RWPE2 (cell line): ENCODE measurements at regions not wholly inside any gene's neighbourhood (a gene's known extent, or its start where the extent isn't known, plus 50 kb on each side); places are given as distances from the start of the nearest gene placed in this dataset.

ENCODE experiments used
- ATAC-seq: fragments of 200-7000 bp; cut with Tn5 transposase; 3 replicates; pipeline ENCODE4 v1.9.1; 2021; ENCODE audit warnings: low read depth
- DNase-seq: peaks from one replicate; pipeline ENCODE4 v3.0.0-alpha.2; 2020; ENCODE audit warnings: low spot score
- H3K27ac ChIP-seq: fragments of 450-650 bp; 2 replicates; pipeline ENCODE4 v1.5.1; 2017; ENCODE audit warnings: mild to moderate bottlenecking; ENCODE audit not compliant: poor library complexity, severe bottlenecking
- H3K27me3 ChIP-seq: fragments of 250-450 bp; sonication (Bioruptor Pico); 2 replicates; pipeline ENCODE4 v1.5.1; 2021; ENCODE audit warnings: mild to moderate bottlenecking, moderate library complexity; ENCODE audit not compliant: insufficient read depth, poor library complexity, severe bottlenecking
- H3K36me3 ChIP-seq: fragments of 250-450 bp; sonication (Bioruptor Pico); 2 replicates; pipeline ENCODE4 v1.5.1; 2020; ENCODE audit warnings: low read depth, mild to moderate bottlenecking, moderate library complexity
- H3K4me1 ChIP-seq: fragments of 250-450 bp; sonication (Bioruptor Pico); 2 replicates; pipeline ENCODE4 v1.5.1; 2021; ENCODE audit warnings: mild to moderate bottlenecking, moderate library complexity; ENCODE audit not compliant: insufficient read depth, poor library complexity, severe bottlenecking
- H3K4me3 ChIP-seq: fragments of 250-450 bp; sonication (Bioruptor Pico); 2 replicates; pipeline ENCODE4 v1.5.1; 2021; ENCODE audit warnings: mild to moderate bottlenecking, moderate library complexity; ENCODE audit not compliant: severe bottlenecking
- H3K9me3 ChIP-seq: fragments of 250-450 bp; sonication (Bioruptor Pico); 2 replicates; pipeline ENCODE4 v1.5.1; 2021; ENCODE audit warnings: mild to moderate bottlenecking, moderate library complexity; ENCODE audit not compliant: severe bottlenecking
- CTCF ChIP-seq: fragments of 450-650 bp; IDR thresholded peaks from one replicate; pipeline ENCODE4 v1.5.1; 2017; ENCODE audit warnings: mild to moderate bottlenecking, moderate library complexity; ENCODE audit not compliant: poor library complexity, severe bottlenecking

GRCh38 chr2:234840336-234840735 lies 111.5 kb upstream of the SH3BP4 start:
- no peak for DNase-seq
- no peaks in the 10 kb centered on the region for H3K27me3 ChIP-seq

GRCh38 chr2:234839285-234839684 lies 112.5 kb upstream of the SH3BP4 start:
- ATAC-seq (no peak), DNase-seq (no peak)
- Histone ChIP-seq H3K4me3 (no peak overlapping the region), H3K27ac (no peak overlapping the region), H3K4me1 (peaks cover 10% of the 10 kb centered on the region), H3K9me3 (no peaks in the 10 kb centered on the region), H3K27me3 (no peaks in the 10 kb centered on the region), H3K36me3 (no peaks in the 10 kb centered on the region)
- TF ChIP-seq CTCF: no peak

More at GRCh38 chr2:234840336-234840735, 111.5 kb upstream of the SH3BP4 start:
- Histone ChIP-seq H3K4me3 (no peak overlapping the region), H3K9me3 (no peaks in the 10 kb centered on the region), H3K36me3 (no peaks in the 10 kb centered on the region), H3K27ac (no peak overlapping the region), H3K4me1 (peaks cover 10% of the 10 kb centered on the region)
- peak; percentile 98 for ATAC-seq
- TF ChIP-seq CTCF: no peak

- H3K4me1 ChIP-seq: peaks cover 10% of the 10 kb centered on the region
- no peaks in the 10 kb centered on the region for H3K9me3 ChIP-seq
- ATAC-seq: no peak
- DNase-seq: no peak
- no peaks in the 10 kb centered on the region for H3K27me3 ChIP-seq
- H3K36me3 ChIP-seq: no peaks in the 10 kb centered on the region
- no peak overlapping the region for H3K4me3 ChIP-seq
- no peak for TF ChIP-seq CTCF
- no peak overlapping the region for H3K27ac ChIP-seq
Observed at GRCh38 chr2:234836271-234836670, 115.5 kb upstream of the SH3BP4 start.

- ATAC-seq (no peak), DNase-seq (no peak)
- Histone ChIP-seq H3K27me3 (no peaks in the 10 kb centered on the region), H3K9me3 (no peaks in the 10 kb centered on the region), H3K4me1 (peaks cover 9% of the 10 kb centered on the region), H3K27ac (no peak overlapping the region), H3K4me3 (no peak overlapping the region), H3K36me3 (no peaks in the 10 kb centered on the region)
- no peak for TF ChIP-seq CTCF
Observed at GRCh38 chr2:234835738-234836137, 116.1 kb upstream of the SH3BP4 start.

- no peak for TF ChIP-seq CTCF
- no peak overlapping the region for H3K27ac ChIP-seq
- DNase-seq (no peak), ATAC-seq (no peak)
- no peaks in the 10 kb centered on the region for H3K4me1 ChIP-seq
- no peaks in the 10 kb centered on the region for H3K36me3 ChIP-seq
- H3K27me3 ChIP-seq: no peaks in the 10 kb centered on the region
- H3K4me3 ChIP-seq: no peak overlapping the region
- H3K9me3 ChIP-seq: no peaks in the 10 kb centered on the region
Observed at GRCh38 chr2:234834228-234834923, 117.4 kb upstream of the SH3BP4 start.
